Kidney capillary endothelial cell (primary cell): ENCODE measurements at regions not wholly inside any gene's neighbourhood (a gene's known extent, or its start where the extent isn't known, plus 50 kb on each side); places are given as distances from the start of the nearest gene placed in this dataset.

Experiments
- DNase-seq: peaks from one replicate; pipeline ENCODE4 v3.0.0-alpha.2; 2018; ENCODE audit warnings: low spot score

- DNase-seq = no peak
Observed at GRCh38 chr15:96415513-96416217, 85.2 kb downstream of the NR2F2 start.

GRCh38 chr15:96416218-96416933, 85.9 kb downstream of the NR2F2 start:
- no peak for DNase-seq

GRCh38 chr15:96416934-96417759, 86.6 kb downstream of the NR2F2 start:
- no peak for DNase-seq

GRCh38 chr15:96417760-96418130, 87.2 kb downstream of the NR2F2 start:
- DNase-seq = no peak

GRCh38 chr15:96418146-96418545, 87.6 kb downstream of the NR2F2 start:
- no peak for DNase-seq

GRCh38 chr15:96421178-96421601, 90.7 kb downstream of the NR2F2 start:
- DNase-seq = no peak

GRCh38 chr15:96422125-96422524, 91.6 kb downstream of the NR2F2 start:
- DNase-seq = no peak

GRCh38 chr15:96424674-96425073, 94.2 kb downstream of the NR2F2 start:
- DNase-seq = no peak

GRCh38 chr15:96428742-96429141, 98.2 kb downstream of the NR2F2 start:
- DNase-seq = peak; percentile 74

- peak; percentile 53 for DNase-seq
Observed at GRCh38 chr15:96431786-96432185, 101.3 kb downstream of the NR2F2 start.

GRCh38 chr15:96435022-96435421, 104.5 kb downstream of the NR2F2 start:
- DNase-seq = no peak

GRCh38 chr15:96435841-96436240, 105.3 kb downstream of the NR2F2 start:
- DNase-seq = no peak

- no peak for DNase-seq
Observed at GRCh38 chr15:96440978-96441377, 110.5 kb downstream of the NR2F2 start.

- DNase-seq = no peak
Observed at GRCh38 chr15:96442076-96442475, 111.6 kb downstream of the NR2F2 start.

GRCh38 chr15:96444865-96445264, 114.4 kb downstream of the NR2F2 start:
- DNase-seq = no peak

GRCh38 chr15:96448923-96449322, 118.4 kb downstream of the NR2F2 start:
- no peak for DNase-seq

GRCh38 chr15:96457841-96458240, 127.3 kb downstream of the NR2F2 start:
- no peak for DNase-seq

- DNase-seq = no peak
Observed at GRCh38 chr15:96460106-96460505, 129.6 kb downstream of the NR2F2 start.

GRCh38 chr15:96462768-96463750, 132.6 kb downstream of the NR2F2 start:
- DNase-seq = no peak

GRCh38 chr15:96466389-96466947, 136.0 kb downstream of the NR2F2 start:
- DNase-seq = no peak

GRCh38 chr15:96468036-96468435, 137.5 kb downstream of the NR2F2 start:
- DNase-seq = no peak
